Hippocampal formation (tissue), 2 donors: ENCODE measurements at regions not wholly inside any gene's neighbourhood (a gene's known extent, or its start where the extent isn't known, plus 50 kb on each side); places are given as distances from the start of the nearest gene placed in this dataset.
A peak's percentile ranks its signal among the peaks of the same experiment; 100 is the strongest.

ENCODE experiments used
- DNase-seq, 2 donors: peaks; one replicate each; lab custom pipeline; 2025; lab: John Stamatoyannopoulos, UW

DNA sequence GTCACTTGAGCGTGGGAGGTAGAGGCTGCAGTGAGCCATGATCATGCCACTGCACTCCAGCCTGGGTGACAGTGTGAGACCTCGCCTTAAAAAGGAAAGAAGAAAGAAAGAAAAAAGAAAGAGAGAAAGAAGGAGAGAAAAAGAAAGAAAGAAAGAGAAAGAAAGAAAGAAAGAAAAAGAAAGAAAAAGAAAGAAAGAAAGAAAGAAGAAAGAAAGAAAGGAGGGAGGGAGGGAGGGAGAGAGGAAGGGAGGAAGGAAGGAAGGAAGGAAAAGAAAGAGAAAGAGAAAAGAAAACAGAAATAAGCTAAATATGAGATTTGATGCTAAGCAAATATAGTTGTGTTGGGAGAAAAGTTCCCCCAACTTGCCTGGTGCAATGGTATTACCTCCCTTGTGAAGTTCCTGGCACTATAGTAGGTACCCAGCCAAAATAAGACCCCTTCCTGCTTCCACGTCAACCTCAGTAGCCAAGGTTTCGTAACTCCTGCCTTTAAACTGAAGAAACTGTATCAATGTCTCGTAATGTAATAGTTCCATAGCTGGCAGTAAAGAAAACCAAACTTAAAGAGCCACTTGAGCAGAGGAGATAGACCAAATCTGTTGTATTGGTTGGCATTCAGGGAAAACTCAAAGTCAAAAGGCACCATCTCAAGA lies 88.1 kb upstream of the HNRNPU start:
- no peak for DNase-seq

- no peak for DNase-seq
These were observed 84.1 kb upstream of the HNRNPU start for GRCh38 chr1:244948416-244948815.

DNA sequence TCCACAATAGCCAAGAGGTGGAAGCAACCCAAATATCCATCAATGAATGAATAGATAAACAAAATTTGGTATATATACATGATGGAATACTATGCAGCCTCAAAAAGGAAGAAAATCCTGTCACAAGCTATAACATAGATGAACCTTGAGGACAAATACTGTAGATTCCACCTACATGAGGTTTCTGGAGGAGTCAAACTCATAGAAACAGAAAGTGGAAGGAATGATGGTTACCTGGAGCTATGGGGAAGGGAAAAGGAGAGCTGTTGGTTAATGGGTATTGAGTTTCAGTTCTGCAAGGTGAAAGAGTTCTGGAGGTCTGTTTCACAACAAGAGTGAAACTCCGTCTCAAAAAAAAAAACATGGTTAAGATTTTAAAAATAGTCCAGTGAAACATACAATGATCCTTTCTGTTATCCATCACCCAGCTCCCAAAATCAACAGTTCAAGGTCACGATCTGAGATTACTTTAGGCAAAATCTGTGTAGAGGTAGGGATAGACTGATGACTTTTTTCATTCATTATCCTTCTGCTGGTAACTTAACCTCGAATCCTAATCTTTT lies 80.8 kb upstream of the HNRNPU start:
- DNase-seq: no peak

DNA sequence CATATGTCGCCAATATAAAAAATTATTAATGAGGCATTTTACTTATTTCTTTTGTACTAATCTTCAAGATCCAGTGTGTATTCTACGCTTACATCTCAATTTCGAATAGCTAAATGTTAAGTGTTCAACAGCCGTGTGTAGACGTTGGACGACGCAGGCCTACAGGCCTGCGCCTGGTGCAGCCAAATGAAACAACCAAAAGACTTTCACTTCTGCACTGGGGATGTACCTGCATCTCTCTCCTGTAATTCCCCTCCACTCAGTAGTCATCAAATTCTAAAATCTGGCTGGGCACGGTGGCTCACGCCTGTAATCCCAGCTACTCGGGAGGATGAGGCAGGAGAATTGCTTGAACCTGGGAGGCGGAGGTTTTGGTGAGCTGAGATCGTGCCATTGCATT lies 76.8 kb upstream of the HNRNPU start:
- no peak for DNase-seq

GRCh38 chr1:244937099-244937498 lies 72.8 kb upstream of the HNRNPU start:
- DNase-seq: no peak

DNA sequence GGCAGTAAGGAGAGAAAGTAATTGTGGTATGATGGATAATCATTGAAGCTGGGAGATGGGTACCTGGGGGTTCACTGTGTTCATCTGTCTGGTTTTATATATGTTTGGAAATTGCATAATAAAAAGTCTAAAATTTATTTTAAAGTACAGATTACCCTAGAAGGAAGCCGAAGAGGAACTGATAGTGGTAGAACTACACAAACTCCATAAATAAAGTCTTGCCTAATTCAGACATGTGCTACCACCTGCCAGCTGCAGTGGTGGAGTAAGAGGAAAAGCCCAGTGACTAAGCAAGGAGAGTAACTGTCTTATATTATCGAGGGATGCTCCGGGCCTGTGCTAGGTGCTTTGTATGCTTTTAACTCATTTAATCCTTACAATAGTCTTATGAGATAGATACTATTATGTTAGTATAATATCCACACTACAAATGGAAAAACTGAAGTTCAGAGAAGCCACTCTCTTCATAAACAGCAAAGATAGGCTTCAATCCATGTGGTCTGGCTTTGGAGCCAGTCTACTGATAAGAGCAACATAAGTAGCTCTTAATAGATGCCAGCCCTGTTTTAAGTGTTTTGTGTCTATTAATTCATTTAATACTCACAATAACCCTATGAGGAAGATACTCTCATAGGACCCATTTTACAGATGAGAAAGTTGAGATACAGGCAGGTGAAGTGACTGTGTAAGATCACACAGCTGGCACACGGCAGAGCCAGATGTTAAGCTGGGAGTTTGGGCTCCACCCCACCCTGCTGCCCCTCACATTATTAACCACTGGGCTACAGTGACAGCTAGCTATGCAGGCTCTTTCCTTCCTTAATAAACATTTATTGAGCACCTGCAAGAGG lies 56.8 kb upstream of the HNRNPU start:
- no peak for DNase-seq

- DNase-seq: no peak
These were observed 55.3 kb upstream of the HNRNPU start for GRCh38 chr1:244919320-244920282.

DNA sequence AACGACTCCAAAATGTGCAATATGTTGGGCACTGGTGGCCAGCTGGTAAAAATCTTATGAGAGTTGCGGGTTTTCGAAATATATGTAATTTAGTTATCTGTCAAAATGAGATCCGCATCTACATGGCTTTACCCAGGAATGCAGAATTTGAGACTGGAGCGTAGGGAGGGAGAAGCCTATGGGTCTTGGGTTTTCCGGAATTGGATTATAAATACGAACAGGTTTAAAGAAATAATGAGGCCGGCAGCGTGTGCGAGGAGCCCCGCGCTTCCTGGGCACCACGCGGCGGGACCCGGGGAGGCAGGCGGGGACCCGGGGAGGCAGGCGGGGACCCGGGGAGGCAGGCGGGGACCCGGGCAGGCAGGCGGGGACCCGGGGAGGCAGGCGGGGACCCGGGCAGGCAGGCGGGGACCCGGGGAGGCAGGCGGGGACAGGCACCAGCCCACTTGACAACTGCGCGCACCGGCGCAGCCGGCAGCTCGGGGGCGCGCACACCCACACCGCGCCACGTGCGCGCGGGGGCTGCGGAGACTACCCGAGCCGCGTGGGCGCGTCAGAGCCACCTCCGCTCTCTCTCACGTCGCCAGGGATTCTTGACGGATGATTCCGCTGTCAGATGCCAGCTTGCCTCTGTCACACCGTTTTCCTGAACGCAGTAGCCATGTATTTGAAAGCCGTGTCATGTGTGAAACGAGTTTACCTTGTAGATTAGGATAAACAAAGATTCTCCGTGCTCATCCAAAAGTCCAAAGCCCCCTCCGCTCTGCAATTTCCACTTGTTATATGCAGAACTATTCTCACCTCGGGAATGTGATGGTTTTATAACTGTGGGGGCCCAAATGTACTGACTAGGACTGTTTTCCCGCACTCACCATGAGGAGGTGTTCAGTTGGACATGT lies 54.3 kb upstream of the HNRNPU start:
- DNase-seq: peak; percentile 33 to 43

GRCh38 chr1:244917073-244917670 lies 52.8 kb upstream of the HNRNPU start:
- DNase-seq: peak in 1 of 2 donors; percentile 1

DNA sequence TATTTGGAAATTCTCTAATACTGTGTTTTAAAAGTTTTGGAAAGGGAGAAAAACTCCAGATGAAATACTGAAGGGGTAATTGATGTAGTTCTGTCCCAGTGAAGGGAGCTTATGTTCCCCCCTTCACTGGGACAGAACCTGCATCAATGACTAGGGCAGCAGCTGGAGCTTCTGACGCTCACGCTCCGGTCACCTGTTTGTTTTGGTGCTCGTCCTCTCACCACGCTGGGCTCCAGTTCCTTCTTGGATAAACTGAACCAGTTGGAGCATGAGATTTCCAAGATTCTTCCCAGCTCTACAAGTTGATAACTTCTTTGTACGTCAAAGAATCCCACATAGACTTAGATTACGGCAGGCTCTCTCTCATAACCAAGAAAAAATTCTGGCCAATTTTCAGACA lies 51.4 kb upstream of the HNRNPU start:
- no peak for DNase-seq

- no peak for DNase-seq
These were observed 50.4 kb upstream of the HNRNPU start for GRCh38 chr1:244914761-244915160.
